HG03135 (cell line): ENCODE measurements at regions not wholly inside any gene's neighbourhood (a gene's known extent, or its start where the extent isn't known, plus 50 kb on each side); places are given as distances from the start of the nearest gene placed in this dataset.

Experiments used
- ATAC-seq: cut with Tn5 transposase; IDR thresholded peaks from one replicate; pipeline ENCODE4 v1.9.1; 2021; ENCODE audit warnings: mild to moderate bottlenecking, moderate library complexity; ENCODE audit not compliant: unreplicated experiment

GRCh38 chr3:62975566-62975965 is 100.3 kb upstream of the CADPS start:
- no peak for ATAC-seq

DNA sequence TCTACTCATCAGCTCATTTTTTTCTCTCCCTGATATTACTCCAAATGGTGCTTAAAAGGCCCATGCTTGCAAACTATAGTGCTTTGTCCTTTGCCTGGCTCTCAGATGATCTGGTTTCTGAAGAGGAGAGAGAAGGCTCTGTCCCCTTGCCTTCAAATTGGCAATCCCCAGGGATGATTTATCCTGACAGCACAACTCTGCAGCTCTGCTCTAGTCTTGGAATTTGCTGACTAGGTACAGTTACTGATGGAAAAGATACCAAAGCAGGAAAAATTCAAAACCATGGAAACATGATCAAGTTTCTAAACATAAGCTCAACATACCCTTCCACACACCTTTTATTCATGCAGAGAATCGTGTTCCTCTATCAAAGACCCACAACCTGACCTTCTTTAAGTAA is 106.7 kb upstream of the CADPS start:
- no peak for ATAC-seq

GRCh38 chr3:62982795-62983455 is 107.7 kb upstream of the CADPS start:
- no peak for ATAC-seq

DNA sequence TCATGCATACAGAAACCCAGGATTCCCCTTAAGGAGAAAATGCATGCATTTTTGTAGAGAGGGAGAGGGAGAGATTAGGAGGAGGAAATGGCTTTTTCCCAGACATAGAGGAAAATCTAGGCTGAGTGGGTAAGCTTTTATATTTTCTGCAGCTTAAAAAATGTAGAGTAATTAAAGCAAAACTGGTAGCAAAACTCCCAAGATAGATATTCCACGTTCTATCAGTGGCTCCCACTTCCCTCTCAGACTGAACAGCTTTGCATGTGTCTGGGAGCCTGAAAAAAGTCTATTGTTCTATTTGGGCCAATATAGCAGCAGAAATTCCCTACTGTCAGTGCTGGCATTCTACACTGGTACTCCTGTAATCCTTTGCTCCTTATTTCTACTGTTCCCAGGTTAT is 110.8 kb upstream of the CADPS start:
- no peak for ATAC-seq

DNA sequence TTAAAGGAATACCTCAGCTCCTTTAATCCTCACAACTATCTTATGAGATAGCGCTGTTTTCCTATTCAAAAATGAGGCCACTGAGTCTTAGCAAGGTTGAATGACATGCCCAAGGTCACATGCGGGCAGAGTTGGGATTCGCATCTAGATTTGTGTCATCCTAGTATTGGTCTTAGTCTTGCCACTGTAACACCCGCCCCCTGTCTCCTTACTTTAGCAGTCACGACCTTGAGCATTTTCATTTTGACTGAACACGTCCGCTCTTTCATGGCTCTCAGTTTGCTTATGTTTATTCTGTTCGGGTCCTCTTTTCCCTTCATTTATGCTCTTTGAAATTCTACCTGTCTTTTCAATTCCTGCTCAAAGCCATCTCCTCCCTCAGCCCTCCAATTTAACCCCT is 112.5 kb upstream of the CADPS start:
- no peak for ATAC-seq

DNA sequence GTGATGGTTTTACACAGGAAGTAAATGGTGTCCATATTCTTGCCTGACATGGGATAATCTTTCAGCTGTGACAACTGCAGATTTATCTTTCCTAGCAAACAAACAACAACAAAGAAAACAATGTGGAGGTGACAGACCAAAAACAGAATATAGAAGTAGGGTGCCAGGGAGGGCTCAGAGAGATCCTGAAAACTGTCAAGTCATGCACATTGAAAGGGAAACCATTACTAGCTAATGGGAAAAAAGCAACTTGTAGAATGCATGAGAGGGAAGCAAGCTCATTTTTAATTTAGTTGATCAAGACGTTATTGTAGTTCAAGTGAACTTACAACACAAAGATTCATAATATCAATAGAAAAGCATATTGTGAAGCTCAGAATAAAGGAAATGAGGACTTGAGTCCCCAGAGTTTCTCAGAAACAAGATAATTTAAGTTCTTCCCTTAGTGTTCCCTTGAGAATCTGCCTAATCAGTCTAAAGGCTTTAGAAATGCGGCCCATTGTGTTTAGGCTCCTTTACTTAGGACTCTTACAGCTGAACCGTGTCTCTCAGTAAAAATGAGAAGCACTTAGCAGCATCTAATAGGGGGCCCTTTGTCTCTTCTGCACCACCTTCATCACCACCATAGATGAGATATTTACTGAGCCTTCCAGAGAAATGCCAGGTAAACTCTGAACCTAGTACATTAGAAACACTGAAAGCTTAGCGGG is 115.6 kb upstream of the CADPS start:
- ATAC-seq = no peak

DNA sequence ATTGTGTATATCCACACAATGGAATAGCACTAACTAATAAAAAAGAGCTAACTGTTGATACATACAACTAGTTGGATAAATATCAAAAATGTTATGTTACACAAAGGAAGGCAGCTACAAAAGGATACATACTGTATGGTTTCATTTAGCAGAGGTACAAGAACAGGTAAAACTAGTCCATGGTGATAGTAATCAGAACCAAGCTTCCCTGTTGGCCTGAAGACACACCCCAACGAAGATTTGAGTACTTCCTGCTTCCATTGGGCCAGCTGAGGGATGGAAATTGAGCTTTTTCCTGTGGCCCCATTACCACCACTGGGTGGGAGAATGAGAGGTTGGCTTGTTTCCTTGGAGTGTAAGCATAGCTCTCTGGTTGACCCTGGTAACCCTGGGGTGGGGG is 117.3 kb upstream of the CADPS start:
- no peak for ATAC-seq

- ATAC-seq = no peak
Observed at GRCh38 chr3:62995119-62995518, 119.9 kb upstream of the CADPS start.

DNA sequence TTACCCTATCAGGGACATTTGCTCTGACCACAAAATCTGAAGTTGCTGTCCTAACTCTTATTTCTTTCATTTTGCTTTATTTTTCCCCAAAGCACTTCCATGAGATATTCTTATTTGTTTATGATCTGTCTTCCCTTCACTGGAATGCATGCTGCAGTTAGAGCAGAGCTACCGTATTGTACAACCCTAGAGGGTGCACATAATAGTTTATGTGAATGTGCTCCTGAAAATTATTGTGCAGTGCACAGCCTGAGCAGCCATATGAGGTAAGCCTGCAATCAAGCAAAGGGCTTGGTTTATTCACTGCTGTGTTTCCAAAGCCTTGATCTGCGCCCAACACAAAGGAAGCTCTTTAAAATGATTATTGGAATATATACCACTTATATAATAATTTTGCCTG is 120.3 kb upstream of the CADPS start:
- ATAC-seq = no peak

DNA sequence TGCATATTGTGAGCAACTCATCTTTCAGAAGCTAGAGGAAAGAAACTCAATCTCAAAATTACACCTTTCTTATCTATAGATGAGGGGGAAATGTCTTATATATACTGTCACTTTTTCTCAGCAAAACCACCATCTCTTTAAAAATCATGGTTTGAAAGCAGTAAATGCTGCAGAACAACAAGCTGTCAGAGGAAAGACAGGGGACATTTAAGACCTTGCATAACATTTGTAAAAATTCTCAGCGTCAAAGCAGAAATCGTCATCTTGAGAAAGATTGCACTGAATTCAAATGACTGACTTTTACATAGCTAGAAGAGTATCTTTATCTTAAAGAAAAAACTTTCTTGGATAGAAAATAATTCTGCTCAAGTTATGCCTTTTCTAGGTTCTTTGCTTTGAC is 122.2 kb upstream of the CADPS start:
- ATAC-seq = no peak

DNA sequence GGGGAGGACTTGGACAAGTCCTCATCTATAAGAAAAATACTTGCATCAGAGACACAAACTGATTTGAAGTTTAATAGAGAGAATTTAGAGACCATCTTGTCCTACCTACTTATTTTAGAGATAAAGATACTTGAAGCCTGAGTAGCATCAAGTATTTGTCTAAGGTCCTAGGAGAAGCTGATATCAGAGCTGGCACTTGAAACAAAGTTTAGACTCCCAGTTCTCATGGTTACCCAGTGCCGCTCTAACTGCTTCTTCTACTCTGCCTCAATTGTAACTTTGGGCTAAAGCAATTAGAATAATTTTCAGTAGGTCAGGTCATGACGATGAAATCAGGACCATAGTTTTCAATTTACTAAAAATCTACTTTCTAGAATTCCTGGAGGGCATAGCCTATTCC is 123.9 kb upstream of the CADPS start:
- no peak for ATAC-seq

- ATAC-seq = no peak
Observed at GRCh38 chr3:62999791-63000190, 124.6 kb upstream of the CADPS start.

- no peak for ATAC-seq
Observed at GRCh38 chr3:63004448-63004847, 129.2 kb upstream of the CADPS start.

GRCh38 chr3:63015614-63016309 is 140.5 kb upstream of the CADPS start:
- no peak for ATAC-seq

DNA sequence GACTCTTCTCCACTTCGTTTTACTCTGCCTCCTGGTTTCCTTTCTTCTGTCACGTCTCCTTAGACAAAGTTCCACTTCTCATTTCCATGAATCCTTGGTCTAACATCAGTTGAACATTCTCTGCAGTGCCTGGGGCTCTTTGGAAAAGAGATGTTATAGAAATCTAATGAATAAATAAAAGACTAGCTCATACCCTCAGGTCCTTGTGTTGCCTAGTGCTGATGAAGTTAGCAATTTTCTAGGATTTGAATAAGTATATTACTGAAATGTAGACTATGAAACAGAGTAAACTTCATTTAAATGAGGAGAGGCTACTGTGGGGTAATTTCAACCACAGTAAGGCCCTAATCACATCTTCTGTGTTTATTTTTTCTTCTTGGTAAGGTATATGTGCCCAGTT is 146.9 kb upstream of the CADPS start:
- no peak for ATAC-seq

DNA sequence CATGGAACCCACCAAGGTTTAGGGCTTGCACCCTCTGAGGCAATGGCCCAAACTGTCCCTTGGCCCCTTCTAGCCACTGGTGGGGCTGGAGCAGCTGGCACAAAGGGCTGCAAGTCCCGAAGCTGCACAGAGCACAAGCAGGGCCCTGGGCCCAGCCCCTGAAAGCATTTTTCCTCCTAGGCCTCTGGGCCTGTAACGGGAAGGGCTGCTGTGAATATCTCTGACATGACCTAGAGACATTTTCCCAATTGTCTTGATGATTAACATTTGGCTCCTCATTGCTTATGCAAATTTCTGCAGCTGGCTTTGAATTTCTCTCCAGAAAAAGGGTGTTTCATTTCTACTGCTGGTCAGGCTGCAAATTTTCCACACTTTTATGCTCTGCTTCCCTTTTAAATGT is 151.5 kb upstream of the CADPS start:
- no peak for ATAC-seq

- ATAC-seq = no peak
Observed at GRCh38 chr3:63029326-63029725, 154.1 kb upstream of the CADPS start.

GRCh38 chr3:63029921-63030320 is 154.7 kb upstream of the CADPS start:
- ATAC-seq = no peak

GRCh38 chr3:63030666-63031065 is 155.4 kb upstream of the CADPS start:
- no peak for ATAC-seq

GRCh38 chr3:63032881-63033280 is 157.7 kb upstream of the CADPS start:
- no peak for ATAC-seq

GRCh38 chr3:63034101-63034500 is 158.9 kb upstream of the CADPS start:
- ATAC-seq = no peak

DNA sequence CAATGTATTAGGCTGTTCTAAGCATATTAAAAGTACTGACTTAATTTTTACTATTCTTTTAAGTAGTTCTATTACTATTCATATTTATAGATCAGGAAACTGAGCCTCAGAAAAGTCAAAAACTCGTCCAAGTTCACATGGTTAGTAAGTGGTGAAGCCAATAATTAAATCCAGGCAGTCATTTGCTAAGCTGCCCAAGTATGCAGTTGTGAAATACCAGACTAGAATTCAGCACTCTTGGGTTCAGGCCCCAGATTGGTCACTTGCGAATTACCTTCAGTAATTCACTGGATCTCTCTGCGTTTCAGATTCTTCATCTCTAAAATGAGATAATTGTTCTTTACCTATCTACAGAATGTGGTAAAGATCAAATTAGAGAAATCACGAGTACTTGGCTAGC is 161.9 kb upstream of the CADPS start:
- ATAC-seq = no peak
